HFFc6 (cell line): ENCODE measurements at regions not wholly inside any gene's neighbourhood (a gene's known extent, or its start where the extent isn't known, plus 50 kb on each side); places are given as distances from the start of the nearest gene placed in this dataset.
"Not testable (repeated sequence)": the region's sequence is repeated elsewhere in the genome, so short reads cannot be mapped to it uniquely, and the experiment has no call there.

Experiments
- DNase-seq: peaks from one replicate; pipeline ENCODE4 v3.0.0-alpha.2; 2018
- H3K27ac Mint-ChIP-seq: 2 replicates; pipeline ENCODE4 v1.8.0; 2020; ENCODE audit warnings: mild to moderate bottlenecking, mixed read lengths
- H3K27me3 Mint-ChIP-seq: 2 replicates; pipeline ENCODE4 v1.8.0; 2021; ENCODE audit warnings: mild to moderate bottlenecking, moderate library complexity, mixed read lengths; ENCODE audit not compliant: insufficient read depth
- H3K36me3 Mint-ChIP-seq: 2 replicates; pipeline ENCODE4 v1.8.0; 2021; ENCODE audit warnings: low read depth, mixed read lengths
- H3K4me1 Mint-ChIP-seq: 2 replicates; pipeline ENCODE4 v1.8.0; 2020; ENCODE audit warnings: low read depth, mixed read lengths
- H3K4me3 Mint-ChIP-seq: 2 replicates; pipeline ENCODE4 v1.8.0; 2020; ENCODE audit warnings: mild to moderate bottlenecking, moderate library complexity, mixed read lengths
- H3K9me3 Mint-ChIP-seq: 2 replicates; pipeline ENCODE4 v1.8.0; 2020; ENCODE audit warnings: mild to moderate bottlenecking, mixed read lengths
- CTCF ChIP-seq: fragments of 200-600 bp; sonication (generic); IDR thresholded peaks from 2 replicates; pipeline ENCODE4 v1.5.0; 2021; ENCODE audit warnings: antibody characterized with exemption, mild to moderate bottlenecking

GRCh38 chr7:79652619-79653018, 199.2 kb upstream of the MAGI2 start:
- H3K27me3 Mint-ChIP-seq: no peaks in the 10 kb centered on the region; the same call in 1 of the 2 replicates
- no peaks in the 10 kb centered on the region for H3K36me3 Mint-ChIP-seq
- no peak for DNase-seq
- H3K4me1 Mint-ChIP-seq: peaks cover 42% of the 10 kb centered on the region
- H3K9me3 Mint-ChIP-seq: no peaks in the 10 kb centered on the region
- peak overlapping the region; percentile 20; the same call in 1 of the 2 replicates for H3K4me3 Mint-ChIP-seq
- TF ChIP-seq CTCF: no peak
- H3K27ac Mint-ChIP-seq: peak overlapping the region; percentile 66

GRCh38 chr7:79647711-79648110, 194.2 kb upstream of the MAGI2 start:
- H3K36me3 Mint-ChIP-seq: no peaks in the 10 kb centered on the region
- H3K4me3 Mint-ChIP-seq: no peak overlapping the region
- no peak overlapping the region for H3K27ac Mint-ChIP-seq
- peaks cover 27% of the 10 kb centered on the region for H3K4me1 Mint-ChIP-seq
- H3K9me3 Mint-ChIP-seq: no peaks in the 10 kb centered on the region
- no peak for DNase-seq
- H3K27me3 Mint-ChIP-seq: no peaks in the 10 kb centered on the region; the same call in 1 of the 2 replicates
- no peak for TF ChIP-seq CTCF

- Mint-ChIP-seq H3K27me3 (no peaks in the 10 kb centered on the region; the same call in 1 of the 2 replicates), H3K36me3 (no peaks in the 10 kb centered on the region), H3K27ac (no peak overlapping the region), H3K4me3 (no peak overlapping the region), H3K4me1 (peaks cover 13% of the 10 kb centered on the region), H3K9me3 (no peaks in the 10 kb centered on the region)
- no peak for DNase-seq
- TF ChIP-seq CTCF: no peak
These were observed 192.8 kb upstream of the MAGI2 start for GRCh38 chr7:79646278-79646677.

GRCh38 chr7:79636849-79637248, 183.4 kb upstream of the MAGI2 start:
- H3K36me3 Mint-ChIP-seq: no peaks in the 10 kb centered on the region
- no peak overlapping the region for H3K4me3 Mint-ChIP-seq

GRCh38 chr7:79625921-79626320, 172.5 kb upstream of the MAGI2 start:
- DNase-seq, H3K9me3 Mint-ChIP-seq, H3K27ac Mint-ChIP-seq, H3K27me3 Mint-ChIP-seq, H3K4me1 Mint-ChIP-seq, H3K4me3 Mint-ChIP-seq, H3K36me3 Mint-ChIP-seq: not testable (repeated sequence)

More at GRCh38 chr7:79636849-79637248, 183.4 kb upstream of the MAGI2 start:
- Mint-ChIP-seq H3K27me3 (no peaks in the 10 kb centered on the region), H3K9me3 (no peaks in the 10 kb centered on the region), H3K27ac (no peak overlapping the region), H3K4me1 (peaks cover 15% of the 10 kb centered on the region)
- TF ChIP-seq CTCF: no peak
- no peak for DNase-seq

GRCh38 chr7:79624336-79624735, 170.9 kb upstream of the MAGI2 start:
- H3K36me3 Mint-ChIP-seq: no peaks in the 10 kb centered on the region
- no peak overlapping the region for H3K4me3 Mint-ChIP-seq
- no peak overlapping the region for H3K27ac Mint-ChIP-seq
- H3K9me3 Mint-ChIP-seq: no peaks in the 10 kb centered on the region
- H3K27me3 Mint-ChIP-seq: no peaks in the 10 kb centered on the region
- TF ChIP-seq CTCF: no peak
- DNase-seq: no peak
- H3K4me1 Mint-ChIP-seq: 0 out of 2 replicates have a peak, but pooled peaks cover 5% of the 10 kb centered on the region
